ENCODE measurements at regions not wholly inside any gene's neighbourhood (a gene's known extent, or its start where the extent isn't known, plus 50 kb on each side); places are given as distances from the start of the nearest gene placed in this dataset.

- Histone ChIP-seq H3K4me3 (ENCODE audit: low read length) (no peak overlapping the region), H3K27ac (ENCODE audit: low read depth, low read length) (no peak overlapping the region), H3K9me2 (replicated peaks; ENCODE audit: control insufficient read depth, low read length) (no peaks in the 10 kb centered on the region), H4K20me1 (ENCODE audit: control insufficient read depth, insufficient read depth, low read depth, low read length) (no peaks in the 10 kb centered on the region), H3K27me3 (ENCODE audit: control insufficient read depth, low read length) (peaks cover 4% of the 10 kb centered on the region; the same call in 1 of the 2 replicates), H3F3A (ENCODE audit: control insufficient read depth, insufficient read depth) (no peaks in the 10 kb centered on the region), H3K36me3 (ENCODE audit: control insufficient read depth, low read length) (no peaks in the 10 kb centered on the region), H3K79me2 (ENCODE audit: control insufficient read depth, low read length) (no peaks in the 10 kb centered on the region), H3K9me3 (ENCODE audit: control insufficient read depth, insufficient read depth, low read length) (no peaks in the 10 kb centered on the region), H3K4me2 (ENCODE audit: low read length) (no peak overlapping the region), H3K4me1 (ENCODE audit: control insufficient read depth, low read length) (no peaks in the 10 kb centered on the region)
- TF ChIP-seq CTCF (IDR thresholded peaks at IDR 0.05; ENCODE audit: low read depth, low read length, poor library complexity, severe bottlenecking) (no peak), EZH2phosphoT487 (IDR thresholded peaks at IDR 0.05; ENCODE audit: borderline replicate concordance, low read length) (no peak)
Observed at GRCh38 chr15:69531665-69532027, 79.0 kb downstream of the RPLP1 start.

- TF ChIP-seq EZH2phosphoT487 (IDR thresholded peaks at IDR 0.05; ENCODE audit: borderline replicate concordance, low read length) (no peak), CTCF (IDR thresholded peaks at IDR 0.05; ENCODE audit: low read depth, low read length, poor library complexity, severe bottlenecking) (no peak)
- Histone ChIP-seq H3K36me3 (ENCODE audit: control insufficient read depth, low read length) (no peaks in the 10 kb centered on the region), H3K9me3 (ENCODE audit: control insufficient read depth, insufficient read depth, low read length) (no peaks in the 10 kb centered on the region), H3K9me2 (replicated peaks; ENCODE audit: control insufficient read depth, low read length) (no peaks in the 10 kb centered on the region), H3K4me2 (ENCODE audit: low read length) (no peak overlapping the region), H3K27me3 (ENCODE audit: control insufficient read depth, low read length) (peaks cover 8% of the 10 kb centered on the region; the same call in 1 of the 2 replicates), H3F3A (ENCODE audit: control insufficient read depth, insufficient read depth) (no peaks in the 10 kb centered on the region), H3K27ac (ENCODE audit: low read depth, low read length) (no peak overlapping the region), H3K4me3 (ENCODE audit: low read length) (no peak overlapping the region), H4K20me1 (ENCODE audit: control insufficient read depth, insufficient read depth, low read depth, low read length) (no peaks in the 10 kb centered on the region), H3K4me1 (ENCODE audit: control insufficient read depth, low read length) (no peaks in the 10 kb centered on the region), H3K79me2 (ENCODE audit: control insufficient read depth, low read length) (no peaks in the 10 kb centered on the region)
Observed at GRCh38 chr15:69532066-69532465, 79.4 kb downstream of the RPLP1 start.

GRCh38 chr15:69532856-69533255 is 80.2 kb downstream of the RPLP1 start:
- Histone ChIP-seq H3K4me3 (ENCODE audit: low read length) (no peak overlapping the region), H3K4me2 (ENCODE audit: low read length) (no peak overlapping the region), H3K4me1 (ENCODE audit: control insufficient read depth, low read length) (no peaks in the 10 kb centered on the region), H4K20me1 (ENCODE audit: control insufficient read depth, insufficient read depth, low read depth, low read length) (no peaks in the 10 kb centered on the region), H3K9me3 (ENCODE audit: control insufficient read depth, insufficient read depth, low read length) (no peaks in the 10 kb centered on the region), H3K27me3 (ENCODE audit: control insufficient read depth, low read length) (peaks cover 8% of the 10 kb centered on the region; the same call in 1 of the 2 replicates), H3F3A (ENCODE audit: control insufficient read depth, insufficient read depth) (no peaks in the 10 kb centered on the region), H3K79me2 (ENCODE audit: control insufficient read depth, low read length) (no peaks in the 10 kb centered on the region), H3K27ac (ENCODE audit: low read depth, low read length) (no peak overlapping the region), H3K36me3 (ENCODE audit: control insufficient read depth, low read length) (no peaks in the 10 kb centered on the region), H3K9me2 (replicated peaks; ENCODE audit: control insufficient read depth, low read length) (no peaks in the 10 kb centered on the region)
- TF ChIP-seq EZH2phosphoT487 (IDR thresholded peaks at IDR 0.05; ENCODE audit: borderline replicate concordance, low read length) (no peak), CTCF (IDR thresholded peaks at IDR 0.05; ENCODE audit: low read depth, low read length, poor library complexity, severe bottlenecking) (no peak)

- TF ChIP-seq EZH2phosphoT487 (IDR thresholded peaks at IDR 0.05; ENCODE audit: borderline replicate concordance, low read length) (no peak), CTCF (IDR thresholded peaks at IDR 0.05; ENCODE audit: low read depth, low read length, poor library complexity, severe bottlenecking) (no peak)
Observed at GRCh38 chr15:69533522-69533921, 80.9 kb downstream of the RPLP1 start.

More at GRCh38 chr15:69533522-69533921, 80.9 kb downstream of the RPLP1 start:
- peaks cover 8% of the 10 kb centered on the region; the same call in 1 of the 2 replicates for H3K27me3 ChIP-seq (ENCODE audit: control insufficient read depth, low read length)
- no peak overlapping the region for H3K27ac ChIP-seq (ENCODE audit: low read depth, low read length)
- no peaks in the 10 kb centered on the region for H3K9me2 ChIP-seq (replicated peaks; ENCODE audit: control insufficient read depth, low read length)
- no peaks in the 10 kb centered on the region for H3K36me3 ChIP-seq (ENCODE audit: control insufficient read depth, low read length)
- H3F3A ChIP-seq (ENCODE audit: control insufficient read depth, insufficient read depth), result no peaks in the 10 kb centered on the region
- no peak overlapping the region for H3K4me2 ChIP-seq (ENCODE audit: low read length)
- H3K9me3 ChIP-seq (ENCODE audit: control insufficient read depth, insufficient read depth, low read length), result no peaks in the 10 kb centered on the region
- H3K4me1 ChIP-seq (ENCODE audit: control insufficient read depth, low read length), result no peaks in the 10 kb centered on the region
- H4K20me1 ChIP-seq (ENCODE audit: control insufficient read depth, insufficient read depth, low read depth, low read length), result no peaks in the 10 kb centered on the region
- H3K79me2 ChIP-seq (ENCODE audit: control insufficient read depth, low read length), result no peaks in the 10 kb centered on the region
- no peak overlapping the region for H3K4me3 ChIP-seq (ENCODE audit: low read length)

All from DOHH2 (cell line).